HEK293 (cell line): ENCODE measurements at regions not wholly inside any gene's neighbourhood (a gene's known extent, or its start where the extent isn't known, plus 50 kb on each side); places are given as distances from the start of the nearest gene placed in this dataset.

Experiments used
- ZBTB20 ChIP-seq: fragments of 450-650 bp; formaldehyde crosslinking; IDR thresholded peaks from 2 replicates; pipeline ENCODE4 v1.5.1; 2016; ENCODE audit warnings: missing biosample characterization, missing genetic modification characterization
- ZNF174 ChIP-seq: fragments of 450-650 bp; formaldehyde crosslinking; IDR thresholded peaks from 2 replicates; pipeline ENCODE4 v1.5.0; 2017; ENCODE audit warnings: missing biosample characterization, mild to moderate bottlenecking, missing genetic modification characterization
- TF ChIP-seq, protein P1 (sequence below): fragments of 450-650 bp; formaldehyde crosslinking; IDR thresholded peaks from 2 replicates; pipeline ENCODE4 v1.5.1; 2016; ENCODE audit warnings: missing biosample characterization, missing genetic modification characterization
- TF ChIP-seq, protein P2 (sequence below): fragments of 450-650 bp; formaldehyde crosslinking; IDR thresholded peaks from 2 replicates; pipeline ENCODE4 v1.5.1; 2016; ENCODE audit warnings: missing biosample characterization, missing genetic modification characterization

DNA sequence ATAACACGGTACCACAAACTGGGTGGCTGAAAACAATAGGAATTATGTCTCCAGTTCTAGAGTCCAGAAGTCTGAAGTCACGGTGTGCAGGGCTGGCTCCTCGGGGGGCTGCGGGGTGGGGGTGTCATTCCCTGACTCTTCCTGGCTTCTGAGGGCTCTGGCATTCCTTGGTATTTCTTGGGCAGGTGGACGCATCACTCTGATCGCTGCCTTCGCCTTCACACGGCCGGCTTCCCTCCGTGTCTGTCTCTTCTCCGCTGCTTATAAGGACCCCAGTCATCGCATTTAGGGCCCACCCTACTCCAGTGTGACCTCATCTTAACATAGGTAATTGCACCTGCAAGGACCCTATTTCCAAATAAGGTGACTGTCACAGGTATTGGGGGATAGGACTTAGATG lies 134.6 kb downstream of the CPZ start:
- TF ChIP-seq, protein P1, sequence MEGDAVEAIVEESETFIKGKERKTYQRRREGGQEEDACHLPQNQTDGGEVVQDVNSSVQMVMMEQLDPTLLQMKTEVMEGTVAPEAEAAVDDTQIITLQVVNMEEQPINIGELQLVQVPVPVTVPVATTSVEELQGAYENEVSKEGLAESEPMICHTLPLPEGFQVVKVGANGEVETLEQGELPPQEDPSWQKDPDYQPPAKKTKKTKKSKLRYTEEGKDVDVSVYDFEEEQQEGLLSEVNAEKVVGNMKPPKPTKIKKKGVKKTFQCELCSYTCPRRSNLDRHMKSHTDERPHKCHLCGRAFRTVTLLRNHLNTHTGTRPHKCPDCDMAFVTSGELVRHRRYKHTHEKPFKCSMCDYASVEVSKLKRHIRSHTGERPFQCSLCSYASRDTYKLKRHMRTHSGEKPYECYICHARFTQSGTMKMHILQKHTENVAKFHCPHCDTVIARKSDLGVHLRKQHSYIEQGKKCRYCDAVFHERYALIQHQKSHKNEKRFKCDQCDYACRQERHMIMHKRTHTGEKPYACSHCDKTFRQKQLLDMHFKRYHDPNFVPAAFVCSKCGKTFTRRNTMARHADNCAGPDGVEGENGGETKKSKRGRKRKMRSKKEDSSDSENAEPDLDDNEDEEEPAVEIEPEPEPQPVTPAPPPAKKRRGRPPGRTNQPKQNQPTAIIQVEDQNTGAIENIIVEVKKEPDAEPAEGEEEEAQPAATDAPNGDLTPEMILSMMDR (tag by site-specific recombination): no peak
- TF ChIP-seq, protein P2, sequence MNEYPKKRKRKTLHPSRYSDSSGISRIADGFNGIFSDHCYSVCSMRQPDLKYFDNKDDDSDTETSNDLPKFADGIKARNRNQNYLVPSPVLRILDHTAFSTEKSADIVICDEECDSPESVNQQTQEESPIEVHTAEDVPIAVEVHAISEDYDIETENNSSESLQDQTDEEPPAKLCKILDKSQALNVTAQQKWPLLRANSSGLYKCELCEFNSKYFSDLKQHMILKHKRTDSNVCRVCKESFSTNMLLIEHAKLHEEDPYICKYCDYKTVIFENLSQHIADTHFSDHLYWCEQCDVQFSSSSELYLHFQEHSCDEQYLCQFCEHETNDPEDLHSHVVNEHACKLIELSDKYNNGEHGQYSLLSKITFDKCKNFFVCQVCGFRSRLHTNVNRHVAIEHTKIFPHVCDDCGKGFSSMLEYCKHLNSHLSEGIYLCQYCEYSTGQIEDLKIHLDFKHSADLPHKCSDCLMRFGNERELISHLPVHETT (tag by site-specific recombination): no peak
- TF ChIP-seq ZNF174 (tag by site-specific recombination) (no peak), ZBTB20 (tag by site-specific recombination) (no peak)
